GM21529 (cell line): ENCODE measurements at regions not wholly inside any gene's neighbourhood (a gene's known extent, or its start where the extent isn't known, plus 50 kb on each side); places are given as distances from the start of the nearest gene placed in this dataset.
A peak's percentile ranks its signal among the peaks of the same experiment; 100 is the strongest.
"Not testable (repeated sequence)": the region's sequence is repeated elsewhere in the genome, so short reads cannot be mapped to it uniquely, and the experiment has no call there.

ENCODE experiments used
- ATAC-seq: cut with Tn5 transposase; IDR thresholded peaks from one replicate; pipeline ENCODE4 v1.9.1; 2021; ENCODE audit not compliant: unreplicated experiment

GRCh38 chr5:91315701-91316100, 67.4 kb downstream of the ARRDC3 start:
- ATAC-seq = no peak

- ATAC-seq = peak; percentile 63
Measured at GRCh38 chr5:91313757-91314673, 69.1 kb downstream of the ARRDC3 start.

- ATAC-seq = no peak
Measured at GRCh38 chr5:91312698-91313097, 70.4 kb downstream of the ARRDC3 start.

GRCh38 chr5:91311697-91312501, 71.2 kb downstream of the ARRDC3 start:
- ATAC-seq = peak; percentile 91

GRCh38 chr5:91311168-91311696, 71.9 kb downstream of the ARRDC3 start:
- ATAC-seq = peak; percentile 5

GRCh38 chr5:91308157-91308556, 75.0 kb downstream of the ARRDC3 start:
- not testable (repeated sequence) for ATAC-seq

GRCh38 chr5:91307048-91307447, 76.1 kb downstream of the ARRDC3 start:
- ATAC-seq = no peak

GRCh38 chr5:91306497-91306896, 76.6 kb downstream of the ARRDC3 start:
- ATAC-seq = no peak

GRCh38 chr5:91305640-91306039, 77.5 kb downstream of the ARRDC3 start:
- no peak for ATAC-seq

- ATAC-seq = not testable (repeated sequence)
Measured at GRCh38 chr5:91304015-91304414, 79.1 kb downstream of the ARRDC3 start.

GRCh38 chr5:91302958-91303357, 80.2 kb downstream of the ARRDC3 start:
- ATAC-seq = no peak

GRCh38 chr5:91302305-91302704, 80.8 kb downstream of the ARRDC3 start:
- no peak for ATAC-seq

GRCh38 chr5:91301106-91301846, 81.8 kb downstream of the ARRDC3 start:
- no peak for ATAC-seq

GRCh38 chr5:91297994-91298393, 85.1 kb downstream of the ARRDC3 start:
- no peak for ATAC-seq

GRCh38 chr5:91296674-91297143, 86.4 kb downstream of the ARRDC3 start:
- no peak for ATAC-seq

GRCh38 chr5:91296102-91296501, 87.0 kb downstream of the ARRDC3 start:
- not testable (repeated sequence) for ATAC-seq

GRCh38 chr5:91293131-91293530, 90.0 kb downstream of the ARRDC3 start:
- ATAC-seq = peak; percentile 95

- ATAC-seq = no peak
Measured at GRCh38 chr5:91291628-91292569, 91.2 kb downstream of the ARRDC3 start.

- no peak for ATAC-seq
Measured at GRCh38 chr5:91288118-91288916, 94.8 kb downstream of the ARRDC3 start.
